ENCODE measurements at regions not wholly inside any gene's neighbourhood (a gene's known extent, or its start where the extent isn't known, plus 50 kb on each side); places are given as distances from the start of the nearest gene placed in this dataset.

DNA sequence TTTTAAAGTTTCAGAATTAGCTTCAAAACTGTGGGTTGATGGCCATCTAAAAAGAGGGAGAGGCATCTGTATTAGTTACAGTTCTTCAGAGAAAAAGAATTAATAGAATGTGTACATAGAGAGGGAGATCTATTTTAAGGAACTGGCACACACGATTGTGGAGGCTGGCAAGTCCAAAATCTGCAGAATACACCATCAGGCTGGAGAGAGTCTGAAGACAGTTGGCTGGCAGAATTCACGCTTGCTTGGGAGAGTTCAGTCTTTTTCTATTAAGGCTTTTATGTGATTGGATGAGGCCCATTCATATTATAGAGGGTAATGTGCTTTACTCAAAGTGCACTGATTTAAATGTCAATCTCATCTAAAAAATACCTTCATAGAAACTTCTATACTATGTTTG lies 135.1 kb upstream of the SORCS1 start:
- TF ChIP-seq, protein P1, sequence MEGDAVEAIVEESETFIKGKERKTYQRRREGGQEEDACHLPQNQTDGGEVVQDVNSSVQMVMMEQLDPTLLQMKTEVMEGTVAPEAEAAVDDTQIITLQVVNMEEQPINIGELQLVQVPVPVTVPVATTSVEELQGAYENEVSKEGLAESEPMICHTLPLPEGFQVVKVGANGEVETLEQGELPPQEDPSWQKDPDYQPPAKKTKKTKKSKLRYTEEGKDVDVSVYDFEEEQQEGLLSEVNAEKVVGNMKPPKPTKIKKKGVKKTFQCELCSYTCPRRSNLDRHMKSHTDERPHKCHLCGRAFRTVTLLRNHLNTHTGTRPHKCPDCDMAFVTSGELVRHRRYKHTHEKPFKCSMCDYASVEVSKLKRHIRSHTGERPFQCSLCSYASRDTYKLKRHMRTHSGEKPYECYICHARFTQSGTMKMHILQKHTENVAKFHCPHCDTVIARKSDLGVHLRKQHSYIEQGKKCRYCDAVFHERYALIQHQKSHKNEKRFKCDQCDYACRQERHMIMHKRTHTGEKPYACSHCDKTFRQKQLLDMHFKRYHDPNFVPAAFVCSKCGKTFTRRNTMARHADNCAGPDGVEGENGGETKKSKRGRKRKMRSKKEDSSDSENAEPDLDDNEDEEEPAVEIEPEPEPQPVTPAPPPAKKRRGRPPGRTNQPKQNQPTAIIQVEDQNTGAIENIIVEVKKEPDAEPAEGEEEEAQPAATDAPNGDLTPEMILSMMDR (IDR thresholded peaks at IDR 0.05): no peak
- TF ChIP-seq POLR2A (IDR thresholded peaks at IDR 0.05): no peak

Data from testis (tissue), 2 donors.